ENCODE measurements at regions not wholly inside any gene's neighbourhood (a gene's known extent, or its start where the extent isn't known, plus 50 kb on each side); places are given as distances from the start of the nearest gene placed in this dataset.
"Not testable (repeated sequence)": the region's sequence is repeated elsewhere in the genome, so short reads cannot be mapped to it uniquely, and the experiment has no call there.

- H3K36me3 Mint-ChIP-seq (ENCODE audit: insufficient read depth); H3K4me1 Mint-ChIP-seq (ENCODE audit: low read depth); H3K9me3 Mint-ChIP-seq: not testable (repeated sequence)
- H3K4me3 Mint-ChIP-seq: peak overlapping the region; percentile 53
- peaks cover 31% of the 10 kb centered on the region for H3K27me3 Mint-ChIP-seq (ENCODE audit: low read depth)
- ATAC-seq (peak; percentile 88 to 93), DNase-seq (peak; percentile 45)
Observed at GRCh38 chr2:131672471-131673399, 145.0 kb downstream of the CCDC74A start.

DNA sequence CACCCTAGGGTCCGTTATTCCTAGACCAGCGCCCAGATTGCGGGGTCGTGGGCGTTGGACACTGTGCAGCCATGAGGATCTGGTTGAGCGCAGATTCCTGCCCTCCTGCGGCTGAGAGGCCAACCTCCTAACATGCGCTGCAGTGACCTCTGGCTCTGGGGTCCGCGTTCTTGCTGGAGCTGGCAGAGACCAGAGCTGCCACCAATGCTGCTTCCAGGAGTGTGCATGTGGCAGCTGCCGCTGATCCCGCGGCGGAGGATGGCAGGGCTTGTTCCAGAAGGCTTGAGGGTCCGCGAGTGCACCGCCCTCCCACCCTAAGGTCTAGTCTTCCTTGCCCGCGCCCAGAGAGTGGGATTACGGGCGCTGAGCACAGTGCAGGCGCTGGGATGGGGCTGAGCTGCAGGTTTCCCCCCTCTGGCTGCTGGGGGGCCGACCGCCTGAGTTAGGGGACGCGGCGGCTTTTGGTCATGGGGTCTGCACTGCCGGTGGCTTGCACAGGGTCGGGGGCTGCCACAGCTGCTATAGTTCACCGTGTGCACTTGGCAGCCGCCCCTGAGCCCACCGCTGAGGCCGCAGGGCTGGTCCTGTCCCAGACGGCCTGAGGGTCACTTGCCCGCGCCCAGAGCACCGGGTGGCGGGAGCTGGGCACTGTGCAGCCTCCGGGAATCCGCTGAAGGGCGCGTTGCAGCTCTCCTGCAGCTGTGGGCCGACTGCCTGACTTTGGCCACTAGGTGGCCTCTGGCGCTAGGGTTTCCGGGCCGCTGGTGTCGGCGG, 145.9 kb downstream of the CCDC74A start:
- H3K27me3 Mint-ChIP-seq (ENCODE audit: low read depth): peaks cover 29% of the 10 kb centered on the region
- no peaks in the 10 kb centered on the region for H3K9me3 Mint-ChIP-seq
- peak; percentile 42 for DNase-seq
- H3K4me3 Mint-ChIP-seq: peak overlapping the region; percentile 53
- ATAC-seq: peak; percentile 78 to 82
- no peaks in the 10 kb centered on the region for H3K36me3 Mint-ChIP-seq (ENCODE audit: insufficient read depth)
- peaks cover 12% of the 10 kb centered on the region for H3K4me1 Mint-ChIP-seq (ENCODE audit: low read depth)

GRCh38 chr2:131674174-131674507, 146.5 kb downstream of the CCDC74A start:
- Mint-ChIP-seq H3K9me3 (no peaks in the 10 kb centered on the region), H3K4me3 (peak overlapping the region; percentile 53), H3K36me3 (ENCODE audit: insufficient read depth) (no peaks in the 10 kb centered on the region), H3K4me1 (ENCODE audit: low read depth) (peaks cover 12% of the 10 kb centered on the region), H3K27me3 (ENCODE audit: low read depth) (peaks cover 24% of the 10 kb centered on the region)
- no peak for ATAC-seq
- DNase-seq: no peak

DNA sequence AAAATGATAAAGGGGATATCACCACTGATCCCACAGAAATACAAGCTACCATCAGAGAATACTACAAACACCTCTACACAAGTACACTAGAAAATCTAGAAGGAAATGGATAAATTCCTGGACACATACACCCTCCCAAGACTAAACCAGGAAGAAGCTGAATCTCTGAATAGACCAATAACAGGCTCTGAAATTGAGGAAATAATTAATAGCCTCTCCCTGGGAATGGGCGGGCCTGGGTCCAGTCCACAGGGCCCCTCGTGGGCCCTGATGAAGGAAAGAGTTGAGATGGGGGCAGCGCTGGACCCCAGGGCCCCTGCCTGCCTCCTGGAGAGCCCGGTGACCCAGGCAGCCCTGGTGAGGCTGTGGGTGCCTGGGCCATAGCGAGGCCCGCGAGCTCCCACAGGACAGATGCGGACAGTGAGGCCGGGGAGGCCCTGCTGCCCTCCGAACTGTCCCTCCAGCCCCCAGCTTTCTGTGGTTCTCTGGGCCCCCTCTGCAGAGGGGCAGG, 154.0 kb downstream of the CCDC74A start:
- peaks cover 38% of the 10 kb centered on the region for H3K4me1 Mint-ChIP-seq (ENCODE audit: low read depth)

GRCh38 chr2:131682122-131682944, 154.6 kb downstream of the CCDC74A start:
- DNase-seq (peak; percentile 65), ATAC-seq (peak; percentile 99 to 100)
- Mint-ChIP-seq H3K27me3 (ENCODE audit: low read depth) (peaks cover 2% of the 10 kb centered on the region), H3K4me1 (ENCODE audit: low read depth) (peaks cover 38% of the 10 kb centered on the region), H3K4me3 (peak overlapping the region; percentile 90), H3K9me3 (no peaks in the 10 kb centered on the region), H3K36me3 (ENCODE audit: insufficient read depth) (peaks cover 18% of the 10 kb centered on the region)

More for the DNA sequence above, 154.0 kb downstream of the CCDC74A start:
- H3K4me3 Mint-ChIP-seq: peak overlapping the region; percentile 90
- not testable (repeated sequence) for H3K9me3 Mint-ChIP-seq; DNase-seq; H3K27me3 Mint-ChIP-seq (ENCODE audit: low read depth)
- ATAC-seq: peak in 1 of 2 donors; percentile 4
- peaks cover 12% of the 10 kb centered on the region for H3K36me3 Mint-ChIP-seq (ENCODE audit: insufficient read depth)

GRCh38 chr2:131682945-131683330, 155.2 kb downstream of the CCDC74A start:
- Mint-ChIP-seq H3K36me3 (ENCODE audit: insufficient read depth) (peaks cover 22% of the 10 kb centered on the region), H3K4me3 (peak overlapping the region; percentile 90), H3K4me1 (ENCODE audit: low read depth) (peaks cover 36% of the 10 kb centered on the region)
- ATAC-seq (peak in 1 of 2 donors; percentile 23), DNase-seq (peak; percentile 8)
- H3K9me3 Mint-ChIP-seq; H3K27me3 Mint-ChIP-seq (ENCODE audit: low read depth): not testable (repeated sequence)

DNA sequence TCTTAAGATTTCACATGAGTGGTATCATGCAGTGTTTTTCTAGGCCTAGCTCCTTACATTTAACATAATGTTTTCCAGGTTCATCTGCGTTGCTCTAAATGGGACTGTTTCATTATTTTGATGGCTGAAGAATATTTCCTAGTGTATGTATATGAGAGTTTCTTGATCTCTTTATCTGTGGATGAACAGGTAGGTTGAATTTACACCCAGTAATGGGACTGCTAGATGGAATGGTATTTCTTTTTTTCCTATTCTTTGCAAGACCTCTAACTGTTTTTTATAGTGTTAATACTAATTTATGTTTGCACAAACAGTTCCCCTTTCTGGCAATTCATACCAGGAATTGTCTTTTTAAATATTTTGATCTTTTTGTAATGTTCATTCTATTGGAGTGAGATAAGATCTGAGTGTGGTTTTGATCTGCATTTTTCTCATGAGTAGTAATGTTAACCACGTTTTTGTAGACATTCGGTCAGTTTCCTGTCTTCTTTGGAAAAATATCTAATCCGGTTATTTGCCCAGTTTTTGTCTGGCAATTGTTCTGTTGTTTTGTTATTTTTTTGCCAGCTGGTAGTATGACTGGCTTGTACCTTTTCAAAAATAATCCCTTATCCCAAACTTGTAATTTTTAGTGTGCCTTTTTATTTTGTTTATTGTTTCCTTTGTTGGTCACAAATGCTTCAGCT, 157.1 kb downstream of the CCDC74A start:
- H3K27me3 Mint-ChIP-seq (ENCODE audit: low read depth); ATAC-seq; H3K9me3 Mint-ChIP-seq; DNase-seq: not testable (repeated sequence)
- H3K4me1 Mint-ChIP-seq (ENCODE audit: low read depth): peaks cover 36% of the 10 kb centered on the region
- H3K36me3 Mint-ChIP-seq (ENCODE audit: insufficient read depth): peaks cover 38% of the 10 kb centered on the region
- H3K4me3 Mint-ChIP-seq: peak overlapping the region; percentile 90

GRCh38 chr2:131686164-131686893, 158.6 kb downstream of the CCDC74A start:
- not testable (repeated sequence) for H3K27me3 Mint-ChIP-seq (ENCODE audit: low read depth); ATAC-seq; DNase-seq; H3K4me3 Mint-ChIP-seq; H3K9me3 Mint-ChIP-seq
- Mint-ChIP-seq H3K4me1 (ENCODE audit: low read depth) (peaks cover 28% of the 10 kb centered on the region), H3K36me3 (ENCODE audit: insufficient read depth) (peaks cover 54% of the 10 kb centered on the region)

DNA sequence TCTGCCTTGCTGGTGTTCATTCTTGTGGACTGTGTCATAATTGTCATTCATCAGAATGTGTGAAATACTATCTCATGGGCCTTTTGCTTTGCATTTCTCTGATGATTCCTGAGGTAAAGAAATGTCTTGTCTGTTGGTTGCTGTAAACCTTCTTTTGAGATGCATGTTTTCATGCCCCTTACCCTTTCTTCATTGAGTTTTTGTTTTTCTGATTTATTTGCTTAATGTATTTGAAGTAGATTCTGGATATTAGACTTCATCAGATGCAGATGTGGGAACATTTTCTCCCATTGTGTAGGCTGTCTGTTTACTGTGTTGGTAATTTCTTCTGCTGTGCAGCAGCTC, 159.2 kb downstream of the CCDC74A start:
- H3K4me1 Mint-ChIP-seq (ENCODE audit: low read depth): peaks cover 26% of the 10 kb centered on the region
- not testable (repeated sequence) for DNase-seq; H3K27me3 Mint-ChIP-seq (ENCODE audit: low read depth); ATAC-seq; H3K9me3 Mint-ChIP-seq; H3K4me3 Mint-ChIP-seq
- H3K36me3 Mint-ChIP-seq (ENCODE audit: insufficient read depth): peaks cover 58% of the 10 kb centered on the region

DNA sequence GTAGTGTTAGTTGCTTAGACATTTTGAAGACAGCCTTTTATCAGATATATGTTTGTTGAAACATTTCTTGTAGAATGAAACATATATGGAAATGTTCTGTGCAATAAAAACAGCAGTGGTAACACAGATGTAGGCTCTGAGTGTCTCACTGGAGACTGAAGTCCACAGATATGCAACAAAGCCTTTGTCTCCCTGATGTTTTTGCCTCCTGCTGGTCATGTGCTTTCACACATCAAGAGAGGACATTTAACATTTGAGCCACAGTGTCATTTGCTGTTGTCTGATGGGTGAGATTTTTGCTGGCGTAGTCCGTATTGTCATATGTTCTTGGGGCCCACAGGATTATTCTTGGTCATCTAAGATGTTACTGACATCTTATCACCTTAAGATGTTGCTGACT, 161.4 kb downstream of the CCDC74A start:
- H3K27me3 Mint-ChIP-seq (ENCODE audit: low read depth); DNase-seq; H3K9me3 Mint-ChIP-seq; ATAC-seq; H3K4me3 Mint-ChIP-seq: not testable (repeated sequence)
- H3K36me3 Mint-ChIP-seq (ENCODE audit: insufficient read depth): peaks cover 67% of the 10 kb centered on the region
- peaks cover 14% of the 10 kb centered on the region for H3K4me1 Mint-ChIP-seq (ENCODE audit: low read depth)

DNA sequence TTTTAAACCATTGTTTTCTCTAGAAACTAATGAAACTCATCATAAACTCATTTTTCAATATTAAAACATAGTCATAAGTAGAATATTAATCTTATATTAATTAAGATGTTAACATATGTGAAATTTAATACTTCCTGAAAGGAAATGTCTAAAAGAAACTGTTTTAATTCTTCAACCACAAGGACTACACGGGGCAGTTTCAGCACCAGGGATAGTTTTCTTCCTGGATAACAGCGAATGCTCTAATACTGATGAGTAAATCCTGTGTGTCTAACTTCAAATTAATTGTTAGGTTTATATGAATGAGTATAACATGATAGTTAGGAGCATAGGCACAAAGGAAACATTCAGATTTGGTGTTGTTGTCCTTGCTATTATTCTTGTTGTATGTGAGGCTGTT, 183.6 kb downstream of the CCDC74A start:
- not testable (repeated sequence) for DNase-seq; H3K4me1 Mint-ChIP-seq (ENCODE audit: low read depth); H3K36me3 Mint-ChIP-seq (ENCODE audit: insufficient read depth); H3K27me3 Mint-ChIP-seq (ENCODE audit: low read depth); ATAC-seq; H3K4me3 Mint-ChIP-seq; H3K9me3 Mint-ChIP-seq

GRCh38 chr2:131717907-131718306, 190.2 kb downstream of the CCDC74A start:
- DNase-seq; H3K9me3 Mint-ChIP-seq; H3K27me3 Mint-ChIP-seq (ENCODE audit: low read depth); ATAC-seq; H3K4me3 Mint-ChIP-seq; H3K4me1 Mint-ChIP-seq (ENCODE audit: low read depth): not testable (repeated sequence)
- peaks cover 22% of the 10 kb centered on the region for H3K36me3 Mint-ChIP-seq (ENCODE audit: insufficient read depth)

- ATAC-seq; H3K4me1 Mint-ChIP-seq (ENCODE audit: low read depth); H3K27me3 Mint-ChIP-seq (ENCODE audit: low read depth); H3K4me3 Mint-ChIP-seq; DNase-seq; H3K9me3 Mint-ChIP-seq: not testable (repeated sequence)
- peaks cover 21% of the 10 kb centered on the region for H3K36me3 Mint-ChIP-seq (ENCODE audit: insufficient read depth)
Observed at GRCh38 chr2:131721163-131721562, 193.5 kb downstream of the CCDC74A start.
